NCI-H748 (cell line): ENCODE measurements at regions not wholly inside any gene's neighbourhood (a gene's known extent, or its start where the extent isn't known, plus 50 kb on each side); places are given as distances from the start of the nearest gene placed in this dataset.
"Not testable (repeated sequence)": the region's sequence is repeated elsewhere in the genome, so short reads cannot be mapped to it uniquely, and the experiment has no call there.

Source experiments
- DNase-seq: peaks from one replicate; lab custom pipeline; 2025; ENCODE audit not compliant: unreplicated experiment; lab: John Stamatoyannopoulos, UW

DNA sequence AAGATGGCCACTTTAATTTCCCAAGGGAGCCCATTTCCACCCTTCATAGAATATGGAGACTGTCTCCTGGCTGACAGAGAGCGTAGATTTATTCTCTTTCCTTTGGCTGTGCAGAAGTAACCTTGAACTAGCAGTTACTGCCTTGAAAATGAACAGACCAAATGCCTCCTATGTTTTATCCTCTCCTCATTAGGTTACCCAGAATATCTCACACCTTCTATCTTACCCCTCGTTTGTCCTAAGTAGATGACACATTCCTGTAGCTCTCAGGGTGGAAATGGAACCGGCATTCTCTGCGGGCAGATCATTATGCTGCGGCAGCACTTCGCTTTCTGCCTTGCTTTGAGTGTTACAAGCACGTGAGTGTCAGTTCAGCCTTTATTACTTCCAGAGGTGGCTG is 336.5 kb downstream of the DCDC2C start:
- DNase-seq: no peak

DNA sequence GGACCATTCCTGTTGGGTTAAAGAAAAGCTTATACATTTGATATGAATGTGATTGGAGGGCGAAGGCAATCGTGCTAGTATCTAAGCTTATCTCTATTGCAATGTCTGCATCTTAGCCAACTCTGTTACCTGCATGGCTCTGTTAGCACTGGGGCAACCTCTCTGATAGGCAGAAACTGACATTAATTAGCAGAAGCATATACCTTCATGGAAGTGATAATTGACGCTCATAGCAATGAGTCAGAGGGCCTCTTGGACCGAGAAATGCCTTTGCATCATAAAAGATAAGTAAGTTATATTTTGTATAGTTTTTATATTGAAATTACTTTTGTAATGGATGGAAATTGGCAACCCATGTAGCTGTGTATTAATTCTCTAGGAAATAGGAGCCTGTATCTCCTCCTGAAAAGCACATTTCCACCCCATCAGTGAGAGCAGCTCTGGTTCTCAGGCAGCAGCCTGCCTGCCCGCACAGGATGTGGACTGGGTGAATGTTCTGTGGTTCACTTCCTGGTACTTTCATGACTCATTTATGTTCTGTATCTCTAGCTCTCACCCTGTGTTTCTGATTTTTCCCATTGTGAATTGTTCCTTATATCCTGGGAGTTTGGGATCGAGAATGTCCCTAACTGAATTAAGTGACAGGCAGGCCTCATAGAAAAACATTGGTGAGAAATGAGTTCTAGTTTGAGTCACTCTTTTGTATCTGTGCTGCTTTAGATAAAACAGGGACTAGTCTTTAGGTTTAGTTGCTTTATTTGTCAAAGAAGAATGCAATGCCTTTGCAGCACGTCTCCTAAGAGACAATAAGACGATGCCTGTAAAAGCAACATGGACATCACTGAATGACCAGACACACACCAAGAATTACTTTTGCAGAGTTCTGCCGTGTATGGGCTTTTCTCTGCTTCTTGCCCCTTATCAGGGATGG is 344.9 kb downstream of the DCDC2C start:
- DNase-seq: no peak

DNA sequence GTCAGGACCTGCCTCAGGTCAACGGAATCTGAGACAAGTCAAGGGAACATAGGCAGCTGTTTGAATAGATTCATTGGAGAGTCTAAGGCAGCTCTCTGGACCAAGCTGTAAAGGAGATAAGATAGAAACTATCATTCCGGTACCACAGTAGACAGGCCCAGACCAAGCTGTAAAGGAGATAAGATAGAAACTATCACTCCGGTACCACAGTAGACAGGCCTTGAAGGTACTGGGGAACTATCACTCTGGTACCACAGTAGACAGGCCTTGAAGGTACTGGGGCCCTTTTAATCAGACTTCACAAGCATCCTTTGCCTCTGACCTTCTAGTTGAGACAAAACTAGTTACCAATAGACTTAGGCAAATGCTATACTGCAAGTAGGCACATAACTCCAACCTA is 346.1 kb downstream of the DCDC2C start:
- no peak for DNase-seq

DNA sequence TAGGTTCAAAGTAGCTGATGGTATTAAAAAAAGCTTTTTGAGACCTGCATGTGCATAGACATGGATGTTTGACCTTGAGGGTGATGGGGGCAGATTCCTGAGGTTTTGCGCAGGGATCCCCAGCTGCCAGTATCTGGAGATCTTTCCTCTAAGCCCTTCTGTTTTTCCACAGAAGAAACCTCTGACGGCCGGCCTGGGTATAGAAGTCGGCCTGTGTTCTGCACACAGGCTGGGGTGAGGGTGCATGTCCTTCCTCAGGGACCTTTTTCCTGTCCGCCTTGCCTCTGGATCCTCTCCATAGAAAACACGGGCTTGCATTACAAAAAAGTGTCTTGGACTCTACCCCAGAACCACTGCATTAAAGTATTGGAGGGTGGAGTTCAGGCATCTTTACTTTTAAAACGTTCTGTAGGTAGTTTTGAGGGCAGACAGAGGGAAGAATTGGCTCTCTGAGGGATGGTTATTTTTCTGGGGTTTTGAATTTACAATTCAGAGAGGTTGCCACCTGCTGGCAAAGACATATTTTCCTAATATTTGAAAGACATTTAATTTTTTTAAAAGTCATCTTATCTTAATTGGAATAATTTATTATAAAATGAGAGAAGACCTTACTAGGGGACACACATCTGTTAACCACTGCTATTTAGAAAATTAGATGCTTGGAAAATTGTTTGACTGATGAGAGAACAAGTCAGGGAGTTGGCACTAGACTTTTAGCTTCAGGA is 350.6 kb downstream of the DCDC2C start:
- peak; percentile 3 for DNase-seq

DNA sequence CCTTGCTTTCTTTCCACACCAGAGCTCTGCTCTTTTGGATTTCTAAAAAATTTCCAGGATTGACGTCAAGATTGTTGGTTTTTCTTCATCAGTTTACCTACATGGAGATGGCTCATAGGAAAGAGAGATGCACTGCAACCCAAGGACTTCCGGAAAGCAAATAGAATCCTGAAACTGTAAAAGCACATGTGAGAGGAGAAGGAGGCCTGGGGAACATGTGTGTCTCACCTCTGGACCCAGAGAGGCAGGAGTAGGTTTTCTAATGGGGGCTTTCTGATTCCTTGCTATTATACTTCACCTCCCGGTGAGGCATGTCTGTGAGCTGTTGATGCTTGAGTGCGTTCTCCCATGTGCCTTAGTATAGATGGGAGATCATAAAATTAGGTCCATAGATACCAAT is 362.8 kb downstream of the DCDC2C start:
- DNase-seq: no peak

DNA sequence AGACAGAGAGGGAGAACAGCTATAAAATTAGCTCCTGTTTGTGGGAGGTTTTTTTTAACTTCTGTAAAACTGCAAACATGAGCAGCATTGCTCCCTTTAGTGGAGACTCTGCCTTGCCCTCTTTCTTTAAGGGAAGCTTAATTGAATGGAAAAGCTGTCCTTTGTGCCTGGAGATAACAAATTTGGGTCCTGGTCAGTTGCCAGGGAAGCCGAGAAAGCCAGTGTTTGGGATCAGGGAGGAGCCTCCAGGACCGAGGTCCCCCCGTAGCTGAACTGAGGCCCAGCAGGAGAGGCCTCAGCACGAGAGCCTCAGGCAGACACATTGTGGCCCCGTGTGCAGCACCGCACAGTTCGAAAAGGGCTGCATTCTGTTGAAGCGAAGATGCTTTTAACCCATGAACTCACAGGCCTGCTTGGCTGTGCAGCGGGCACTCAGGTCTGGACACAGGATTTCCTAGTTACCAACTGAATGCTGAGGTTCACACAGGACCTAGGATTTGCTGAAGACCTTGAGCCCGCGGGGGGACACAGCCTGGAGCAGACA is 369.7 kb downstream of the DCDC2C start:
- no peak for DNase-seq

DNA sequence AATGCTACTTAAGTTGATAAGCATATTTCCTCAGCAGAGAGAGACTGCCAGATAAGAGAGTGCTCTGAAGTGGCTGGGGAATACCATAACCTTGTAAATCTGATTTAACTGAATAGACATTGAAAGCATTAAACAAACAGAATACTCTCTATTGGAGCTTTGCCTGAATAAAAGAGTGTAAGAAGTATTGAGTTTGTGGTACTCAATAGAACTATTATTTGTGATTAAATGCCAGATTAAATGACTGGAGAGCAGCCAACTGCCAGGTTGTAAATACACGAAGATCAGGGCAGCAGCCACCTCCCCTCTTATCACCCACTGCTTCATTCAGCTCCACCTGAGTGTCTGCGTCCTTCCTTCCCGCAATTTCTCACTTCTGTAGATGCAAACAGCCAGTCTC is 373.6 kb downstream of the DCDC2C start:
- peak; percentile 88 for DNase-seq

DNA sequence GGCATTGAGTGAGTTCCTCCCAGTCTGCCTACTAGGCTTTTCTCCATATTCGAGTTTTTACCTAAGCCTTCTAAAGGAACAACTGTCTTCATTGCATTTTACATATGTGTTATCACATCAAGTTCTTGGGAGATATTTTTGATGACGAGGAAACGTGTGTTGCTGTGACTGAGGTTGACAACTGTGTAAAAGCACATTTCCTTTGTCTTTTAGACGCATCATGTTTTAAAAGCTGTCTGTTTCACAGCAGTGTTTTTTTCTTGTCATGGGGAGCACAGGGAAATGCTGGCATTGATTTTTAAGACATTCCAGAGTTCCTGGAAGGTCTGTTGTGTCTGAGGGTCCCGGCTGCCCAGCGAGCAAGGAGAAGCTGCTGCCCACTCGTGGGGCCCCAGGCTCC is 381.8 kb downstream of the DCDC2C start:
- DNase-seq: no peak

DNA sequence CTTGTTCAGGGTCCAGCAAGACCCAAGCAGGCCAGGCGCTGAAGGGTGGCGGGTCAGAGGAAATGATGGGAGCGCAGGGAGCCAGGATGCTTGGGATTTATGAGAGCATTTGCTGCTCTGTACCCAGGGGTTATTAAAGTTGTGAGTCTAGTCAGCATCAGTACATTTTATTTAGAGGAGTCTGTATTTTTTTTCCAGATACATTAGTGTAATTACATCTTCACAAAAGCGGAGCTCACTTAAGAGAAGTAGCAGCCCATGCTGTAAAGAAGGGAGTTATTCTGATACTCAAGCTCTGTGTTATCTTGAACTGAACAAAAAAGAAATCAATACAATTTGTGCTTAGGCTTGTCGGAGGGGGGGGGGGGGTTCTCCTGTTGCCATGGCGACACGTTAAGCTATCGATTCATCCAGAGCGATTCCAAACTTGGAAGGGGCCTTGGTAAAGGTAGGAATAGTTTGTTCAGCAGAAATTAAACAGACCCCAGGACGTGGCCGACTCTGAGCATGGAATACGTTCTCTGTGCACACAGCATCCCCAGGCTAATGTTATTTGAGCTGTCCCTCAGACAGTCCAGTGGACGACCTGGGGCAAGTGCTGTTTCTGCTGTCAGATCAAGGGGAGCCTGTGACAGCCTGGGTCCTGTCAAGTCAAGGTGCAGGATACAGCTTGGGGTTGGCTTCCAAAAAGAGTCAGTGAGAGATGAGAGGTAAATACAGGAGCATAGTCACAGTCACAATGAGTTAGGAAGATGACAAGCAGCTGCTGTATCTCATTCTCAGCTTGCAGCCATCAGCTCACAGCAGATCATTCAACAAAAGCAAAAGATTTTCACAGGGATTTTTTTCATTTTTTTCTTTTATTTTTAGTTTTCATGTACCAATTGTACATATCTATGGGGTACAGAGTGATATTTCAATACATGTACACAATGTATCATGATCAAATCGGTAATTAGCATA is 387.6 kb downstream of the DCDC2C start:
- DNase-seq: peak; percentile 31

DNA sequence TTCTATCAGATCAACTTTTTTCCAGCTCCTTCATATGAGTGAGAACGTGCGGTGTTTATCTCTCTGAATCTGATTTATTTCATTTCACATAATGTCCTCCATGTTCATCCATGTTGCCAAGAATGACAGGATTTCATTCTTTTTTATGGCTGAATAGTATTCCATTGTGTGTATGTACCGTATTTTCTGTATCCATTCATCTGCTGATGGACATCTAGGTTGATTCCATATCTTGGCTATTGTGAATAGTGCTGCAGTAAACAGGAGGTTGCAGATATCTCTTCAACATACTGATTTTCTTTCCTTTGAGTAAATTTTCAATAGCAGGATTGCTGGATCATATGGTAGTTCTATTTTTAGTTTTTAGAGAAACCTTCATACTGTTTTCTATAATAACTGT is 388.5 kb downstream of the DCDC2C start:
- DNase-seq: no peak

DNA sequence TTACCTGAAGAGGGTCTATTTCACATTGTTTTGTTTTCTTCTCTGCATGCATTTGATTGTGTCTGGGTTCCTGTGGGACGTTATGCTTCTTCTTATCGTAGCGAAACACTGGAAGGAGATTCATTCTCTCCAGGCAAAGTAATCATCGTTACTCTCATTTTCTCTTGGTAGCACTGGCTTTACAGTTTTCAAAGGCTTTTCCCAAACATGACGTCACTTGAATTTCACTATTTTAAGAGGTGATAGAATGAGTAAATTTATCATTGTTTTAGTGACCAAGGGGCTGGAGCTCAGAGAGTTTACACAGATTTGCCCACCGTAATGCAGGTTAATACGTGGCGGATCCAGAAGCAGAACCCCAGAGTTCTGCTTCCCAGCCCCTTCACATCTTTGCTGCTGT is 391.4 kb downstream of the DCDC2C start:
- no peak for DNase-seq

DNA sequence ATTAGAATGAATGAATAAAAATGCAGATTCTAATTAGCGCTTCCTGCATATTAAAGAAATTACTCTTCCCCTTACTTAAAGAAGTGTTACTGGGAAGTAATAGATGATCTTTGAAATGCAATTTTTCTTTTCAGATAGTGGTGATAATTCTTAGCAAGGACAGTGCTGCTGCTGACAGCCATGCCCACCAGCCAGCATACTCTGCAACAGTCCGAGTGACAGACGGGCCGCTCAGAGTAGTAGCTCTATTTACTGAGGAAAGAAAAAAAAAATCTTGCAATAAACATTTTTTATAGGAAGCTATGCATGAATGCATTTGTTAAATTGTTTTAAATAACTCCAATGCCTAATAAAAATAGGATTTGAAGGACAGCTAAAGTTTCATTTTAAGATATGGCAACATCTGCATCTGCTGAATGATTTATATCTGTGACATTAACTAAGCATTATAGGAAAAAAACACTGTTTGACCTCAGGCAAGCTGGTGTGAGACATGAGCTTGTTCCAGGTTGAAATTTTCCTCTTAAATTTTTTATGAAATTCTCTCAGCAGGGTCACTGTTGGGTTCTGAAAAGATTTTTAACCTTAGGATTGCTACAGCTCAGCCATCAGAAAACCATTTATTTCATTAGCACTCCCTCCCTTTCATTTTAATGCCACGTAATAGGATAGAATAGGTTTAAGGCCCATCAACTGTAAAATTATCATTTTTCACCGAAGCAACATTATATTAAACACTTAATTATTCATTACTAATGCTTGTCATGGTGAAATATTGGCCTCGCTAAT is 393.8 kb downstream of the DCDC2C start:
- DNase-seq: no peak

DNA sequence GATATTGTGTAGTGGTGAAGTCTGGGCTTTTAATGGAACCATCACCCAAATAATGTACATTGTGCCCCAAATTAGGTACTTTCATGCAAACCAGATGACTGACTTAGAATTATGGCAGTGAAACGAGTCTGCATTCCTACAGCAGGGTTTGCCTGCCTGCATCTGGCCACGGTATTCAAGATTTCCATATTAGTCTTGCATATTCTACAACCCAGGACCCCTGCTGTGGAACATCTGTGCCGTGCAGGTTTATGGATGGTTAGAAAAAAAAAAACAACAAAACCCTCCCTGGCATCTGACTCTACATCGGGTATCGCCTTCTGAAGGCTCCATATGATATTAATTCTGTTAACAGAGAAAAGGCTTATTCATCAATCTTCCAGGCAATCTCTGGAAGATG is 394.8 kb downstream of the DCDC2C start:
- no peak for DNase-seq

DNA sequence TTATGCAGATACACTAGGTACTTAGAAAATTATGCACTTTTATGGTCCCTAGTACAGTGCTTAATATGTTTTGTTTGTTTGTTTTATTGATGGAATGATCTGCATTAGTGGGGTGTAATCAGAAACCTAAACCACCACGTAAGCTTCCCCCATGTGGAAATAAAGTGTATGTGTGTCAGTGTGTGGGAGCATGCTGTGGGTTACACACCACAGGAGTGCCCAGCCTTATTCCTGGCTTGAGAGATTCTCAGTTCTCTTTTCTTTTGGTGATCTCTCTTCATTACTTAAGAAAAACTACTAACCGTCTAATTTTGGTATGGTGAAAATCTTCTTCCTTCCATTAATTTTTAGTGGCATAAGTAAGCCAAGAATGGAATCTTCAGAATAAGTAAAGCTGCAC is 398.6 kb downstream of the DCDC2C start:
- DNase-seq: no peak

DNA sequence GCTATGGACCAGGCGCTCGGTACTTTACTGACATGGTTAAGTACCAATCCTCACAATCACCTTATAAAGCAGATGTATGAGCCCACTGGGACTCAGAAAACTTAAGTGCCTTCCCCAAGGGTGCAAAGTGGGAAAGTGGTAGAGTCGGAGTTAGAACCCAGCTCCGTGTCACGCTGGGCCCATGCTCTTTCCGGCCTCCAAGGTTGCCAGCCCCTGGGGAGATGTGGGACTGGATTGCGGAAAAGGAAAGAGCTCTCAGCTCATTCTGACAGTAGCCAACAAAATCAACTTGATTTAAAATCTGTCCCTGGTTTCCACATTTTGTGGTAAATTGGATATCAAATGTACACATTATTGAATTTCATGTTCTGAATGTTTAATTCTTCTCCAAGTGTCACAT is 403.8 kb downstream of the DCDC2C start:
- DNase-seq: no peak

DNA sequence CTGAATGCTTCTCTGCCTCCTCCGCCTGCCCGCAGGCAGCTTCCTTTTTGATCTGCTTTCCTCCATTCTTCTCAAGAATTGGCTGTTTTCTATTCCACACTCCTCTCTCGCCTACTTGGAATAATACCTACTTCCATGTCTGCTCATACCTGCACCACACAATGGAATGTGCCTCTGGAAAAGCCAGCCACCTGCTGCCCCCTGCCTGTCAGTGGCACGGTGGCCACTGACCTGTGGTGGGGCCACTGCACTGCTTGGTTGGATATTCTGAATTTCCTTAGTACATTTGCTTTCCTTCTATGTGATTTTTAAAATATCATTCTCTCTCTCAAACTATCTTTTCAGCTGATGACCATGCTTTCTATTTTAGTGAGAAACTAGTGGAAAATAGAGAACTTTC is 406.9 kb downstream of the DCDC2C start:
- peak; percentile 17 for DNase-seq

DNA sequence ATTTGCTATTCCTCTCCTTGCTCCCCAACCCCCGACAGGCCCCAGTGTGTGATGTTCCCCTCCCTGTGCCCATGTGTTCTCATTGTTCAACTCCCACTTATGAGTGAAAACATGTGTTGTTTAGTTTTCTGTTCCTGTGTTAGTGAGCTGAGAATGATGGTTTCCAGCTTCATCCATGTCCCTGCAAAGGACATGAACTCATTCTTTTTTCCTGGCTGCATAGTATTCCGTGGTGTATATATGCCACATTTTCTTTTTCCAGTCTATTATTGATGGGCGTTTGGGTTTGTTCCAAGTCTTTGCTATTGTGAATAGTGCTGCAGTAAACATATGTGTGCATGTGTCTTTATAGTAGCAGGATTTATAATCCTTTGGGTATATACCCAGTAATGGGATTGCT is 412.1 kb downstream of the DCDC2C start:
- DNase-seq: not testable (repeated sequence)

DNA sequence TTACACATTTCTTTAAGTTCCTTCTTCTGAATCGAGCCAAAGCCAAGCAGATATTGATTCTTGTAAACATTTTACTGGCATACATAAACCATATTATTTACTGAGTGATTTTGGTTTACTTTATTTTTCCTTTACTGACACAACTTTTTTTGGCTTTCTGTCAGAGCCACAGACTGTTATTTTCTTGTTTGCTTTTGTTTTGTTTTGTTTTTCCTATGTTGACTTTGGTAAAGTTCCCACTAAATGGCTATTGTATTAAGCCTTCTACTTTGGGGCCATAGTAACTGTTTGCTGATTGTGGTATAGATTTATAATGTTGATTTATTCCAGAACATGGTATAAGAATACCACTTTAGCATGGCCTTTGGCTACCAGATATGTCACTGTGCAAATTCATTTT is 419.4 kb downstream of the DCDC2C start:
- no peak for DNase-seq

DNA sequence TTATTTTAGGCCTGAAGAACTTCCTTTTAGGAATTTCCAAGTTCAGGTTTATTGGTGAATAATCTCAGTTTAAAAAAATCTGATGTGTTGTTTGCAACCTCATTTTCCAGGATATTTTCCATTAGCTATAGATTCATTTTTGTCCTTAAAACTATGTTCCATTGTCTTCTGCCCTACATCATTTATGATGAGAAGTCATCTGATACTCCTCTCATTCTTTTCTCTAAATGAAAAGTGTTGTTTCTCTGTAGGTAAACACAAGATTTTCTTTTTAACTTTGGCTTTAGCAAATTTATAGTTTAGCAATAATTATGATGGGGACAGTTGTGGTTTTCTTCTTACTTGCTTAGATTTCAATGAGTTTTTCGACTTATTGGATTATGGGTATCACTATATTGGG is 427.3 kb downstream of the DCDC2C start:
- no peak for DNase-seq
